MCF 10A (cell line): ENCODE measurements at regions not wholly inside any gene's neighbourhood (a gene's known extent, or its start where the extent isn't known, plus 50 kb on each side); places are given as distances from the start of the nearest gene placed in this dataset.

Experiments used
- BruUV-seq: library from RNA; stranded (reverse); fragments of 400-500 nt; replicated peaks from 2 replicates; lab custom pipeline; 2021; lab: Mats Ljungman, UMichigan
- CTCF ChIA-PET: fragments of 300-600 bp; sonication (Branson Sonifier 250); formaldehyde crosslinking; extraction: SDS; loops from one replicate; lab custom pipeline; 2021; ENCODE audit warnings: antibody characterized with exemption, inconsistent platforms; lab: Yijun Ruan, JAX
- POLR2A ChIA-PET: fragments of 300-600, 350-650 bp; sonication (Branson Sonifier 250); formaldehyde crosslinking; extraction: SDS; loops from one replicate; lab custom pipeline; 2020; ENCODE audit warnings: antibody characterized with exemption, inconsistent platforms; lab: Yijun Ruan, JAX
- DNase-seq: peaks from one replicate; pipeline ENCODE4 v3.0.0-alpha.2; 2018; ENCODE audit not compliant: unreplicated experiment
- H3K27ac Mint-ChIP-seq: one replicate; pipeline ENCODE4 v1.8.0; 2022; ENCODE audit warnings: mild to moderate bottlenecking, low read depth, mixed read lengths; ENCODE audit not compliant: unreplicated experiment
- H3K27me3 Mint-ChIP-seq: one replicate; pipeline ENCODE4 v1.8.0; 2022; ENCODE audit warnings: mixed read lengths; ENCODE audit not compliant: insufficient read depth, unreplicated experiment
- H3K36me3 Mint-ChIP-seq: one replicate; pipeline ENCODE4 v1.8.0; 2022; ENCODE audit warnings: mild to moderate bottlenecking, moderate library complexity, mixed read lengths; ENCODE audit not compliant: insufficient read depth, unreplicated experiment
- H3K4me1 Mint-ChIP-seq: one replicate; pipeline ENCODE4 v1.8.0; 2022; ENCODE audit warnings: mixed read lengths; ENCODE audit not compliant: insufficient read depth, unreplicated experiment
- H3K4me3 Mint-ChIP-seq: one replicate; pipeline ENCODE4 v1.8.0; 2022; ENCODE audit warnings: mild to moderate bottlenecking, moderate library complexity, mixed read lengths; ENCODE audit not compliant: unreplicated experiment
- H3K9me3 Mint-ChIP-seq: one replicate; pipeline ENCODE4 v1.8.0; 2022; ENCODE audit warnings: mixed read lengths; ENCODE audit not compliant: unreplicated experiment
- intact Hi-C: fragments of 100-400 bp; cut with micrococcal nuclease; formaldehyde crosslinking; loops from 2 replicates; pipeline ENCODE4 v1.14.1; 2022
- TF ChIP-seq, protein P1 (sequence below): fragments of 200-600 bp; IDR thresholded peaks from one replicate; pipeline ENCODE4 v1.8.0; 2022; ENCODE audit warnings: antibody characterized with exemption, mild to moderate bottlenecking; ENCODE audit not compliant: unreplicated experiment

DNA sequence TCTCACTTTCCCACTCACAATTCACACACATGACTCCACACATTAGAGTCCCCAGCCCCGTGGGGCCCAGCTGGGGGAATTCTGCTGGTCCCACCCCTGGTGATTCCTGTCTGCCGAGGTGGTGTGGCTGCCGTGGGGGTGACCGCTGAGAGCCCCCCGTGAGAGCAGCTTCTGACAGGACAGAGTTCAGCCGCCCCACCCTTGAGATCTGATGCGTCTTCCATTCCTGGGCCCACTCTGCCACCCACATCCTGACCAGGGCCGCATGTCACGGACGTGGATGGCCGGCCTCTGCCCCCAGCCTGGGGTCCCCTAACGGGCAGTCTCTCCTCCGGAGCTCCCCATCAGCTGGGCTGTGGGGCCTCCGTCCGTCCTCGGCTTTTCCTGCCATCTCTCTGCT is 240.1 kb upstream of the PITRM1 start:
- POLR2A ChIA-PET, result no interaction called here
- Mint-ChIP-seq H3K36me3 (no peaks in the 10 kb centered on the region), H3K27me3 (no peaks in the 10 kb centered on the region), H3K27ac (no peak overlapping the region), H3K9me3 (peaks cover 8% of the 10 kb centered on the region), H3K4me3 (no peak overlapping the region), H3K4me1 (no peaks in the 10 kb centered on the region)
- DNase-seq, result no peak
- no TSS peak for BruUV-seq
- CTCF ChIA-PET, result no interaction called here
- intact Hi-C loops, result no loop called here
- TF ChIP-seq, protein P1, sequence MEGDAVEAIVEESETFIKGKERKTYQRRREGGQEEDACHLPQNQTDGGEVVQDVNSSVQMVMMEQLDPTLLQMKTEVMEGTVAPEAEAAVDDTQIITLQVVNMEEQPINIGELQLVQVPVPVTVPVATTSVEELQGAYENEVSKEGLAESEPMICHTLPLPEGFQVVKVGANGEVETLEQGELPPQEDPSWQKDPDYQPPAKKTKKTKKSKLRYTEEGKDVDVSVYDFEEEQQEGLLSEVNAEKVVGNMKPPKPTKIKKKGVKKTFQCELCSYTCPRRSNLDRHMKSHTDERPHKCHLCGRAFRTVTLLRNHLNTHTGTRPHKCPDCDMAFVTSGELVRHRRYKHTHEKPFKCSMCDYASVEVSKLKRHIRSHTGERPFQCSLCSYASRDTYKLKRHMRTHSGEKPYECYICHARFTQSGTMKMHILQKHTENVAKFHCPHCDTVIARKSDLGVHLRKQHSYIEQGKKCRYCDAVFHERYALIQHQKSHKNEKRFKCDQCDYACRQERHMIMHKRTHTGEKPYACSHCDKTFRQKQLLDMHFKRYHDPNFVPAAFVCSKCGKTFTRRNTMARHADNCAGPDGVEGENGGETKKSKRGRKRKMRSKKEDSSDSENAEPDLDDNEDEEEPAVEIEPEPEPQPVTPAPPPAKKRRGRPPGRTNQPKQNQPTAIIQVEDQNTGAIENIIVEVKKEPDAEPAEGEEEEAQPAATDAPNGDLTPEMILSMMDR, result no peak

DNA sequence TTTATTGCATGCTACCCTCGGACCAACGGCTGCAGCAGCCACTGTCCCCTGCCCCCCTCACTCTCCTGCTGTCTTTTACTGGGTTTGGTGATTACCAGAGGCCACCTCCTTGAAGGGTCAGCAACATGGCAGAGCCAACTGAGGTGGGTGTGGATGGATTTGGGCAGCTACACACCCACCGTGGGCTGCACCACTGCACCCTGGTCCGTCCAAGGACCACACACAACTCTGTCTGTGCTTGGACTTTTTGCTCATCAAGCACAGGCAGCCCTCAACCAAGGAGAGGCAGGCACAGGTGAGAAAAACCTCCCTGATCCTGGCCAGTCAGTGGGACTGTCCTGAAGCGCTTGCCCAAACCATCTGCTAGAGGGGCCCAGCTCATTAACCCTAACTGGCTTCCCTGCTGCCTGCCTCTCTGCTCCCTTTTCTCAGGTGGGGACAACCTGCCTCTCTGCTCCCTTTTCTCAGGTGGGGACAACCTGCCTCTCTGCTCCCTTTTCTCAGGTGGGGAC is 239.5 kb upstream of the PITRM1 start:
- intact Hi-C loops, result no loop called here
- Mint-ChIP-seq H3K27ac (no peak overlapping the region), H3K4me3 (no peak overlapping the region), H3K4me1 (no peaks in the 10 kb centered on the region), H3K36me3 (no peaks in the 10 kb centered on the region), H3K9me3 (peaks cover 8% of the 10 kb centered on the region), H3K27me3 (no peaks in the 10 kb centered on the region)
- BruUV-seq, result no TSS peak
- no peak for DNase-seq
- TF ChIP-seq, protein P1, result no peak
- CTCF ChIA-PET, result no interaction called here
- POLR2A ChIA-PET, result no interaction called here

DNA sequence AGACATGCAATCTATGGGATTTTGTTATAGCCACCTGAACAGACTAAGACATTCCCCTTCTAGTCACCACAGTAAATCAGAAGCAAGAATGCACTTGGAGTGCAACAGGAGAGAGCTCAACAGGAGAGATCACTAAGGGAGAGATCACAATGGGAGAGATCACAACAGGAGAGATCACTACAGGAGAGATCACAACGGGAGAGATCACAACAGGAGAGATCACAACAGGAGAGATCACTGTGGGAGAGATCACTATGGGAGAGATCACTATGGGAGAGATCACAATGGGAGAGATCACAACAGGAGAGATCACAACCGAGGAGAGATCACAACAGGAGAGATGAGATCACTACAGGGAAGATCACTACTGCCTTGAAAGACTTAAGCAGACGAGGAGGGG is 238.5 kb upstream of the PITRM1 start:
- POLR2A ChIA-PET, result no interaction called here
- TF ChIP-seq, protein P1, result no peak
- intact Hi-C loops, result no loop called here
- Mint-ChIP-seq H3K27ac (no peak overlapping the region), H3K4me3 (no peak overlapping the region), H3K36me3 (no peaks in the 10 kb centered on the region), H3K27me3 (no peaks in the 10 kb centered on the region), H3K4me1 (no peaks in the 10 kb centered on the region), H3K9me3 (peaks cover 8% of the 10 kb centered on the region)
- CTCF ChIA-PET, result no interaction called here
- DNase-seq, result no peak
- BruUV-seq, result no TSS peak

DNA sequence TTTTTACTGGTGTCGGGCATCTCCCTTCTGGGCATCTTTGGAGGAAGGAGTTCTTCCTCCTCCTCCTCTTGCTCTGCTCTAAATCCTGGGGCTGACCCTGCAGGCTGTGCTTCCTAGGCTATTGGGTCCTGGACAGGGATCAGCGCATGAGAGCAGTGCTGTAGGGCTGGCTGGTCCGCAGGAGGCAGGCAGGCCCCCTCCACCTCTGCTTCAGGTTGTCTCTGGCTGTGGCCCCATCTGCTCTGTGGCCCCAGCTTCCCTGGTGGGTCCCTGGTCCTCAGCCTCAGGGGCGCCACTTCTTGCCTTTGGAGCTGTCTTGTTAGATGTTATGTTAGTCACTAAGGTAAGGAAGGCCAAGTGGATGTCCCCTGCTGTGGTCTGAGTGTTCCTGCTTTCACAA is 237.3 kb upstream of the PITRM1 start:
- Mint-ChIP-seq H3K27ac (no peak overlapping the region), H3K36me3 (no peaks in the 10 kb centered on the region), H3K4me1 (no peaks in the 10 kb centered on the region), H3K27me3 (no peaks in the 10 kb centered on the region), H3K4me3 (no peak overlapping the region), H3K9me3 (peaks cover 8% of the 10 kb centered on the region)
- TF ChIP-seq, protein P1, result no peak
- no TSS peak for BruUV-seq
- intact Hi-C loops, result no loop called here
- CTCF ChIA-PET, result no interaction called here
- POLR2A ChIA-PET, result no interaction called here
- DNase-seq, result no peak
